Kidney (tissue), 13 donors: ENCODE measurements at regions not wholly inside any gene's neighbourhood (a gene's known extent, or its start where the extent isn't known, plus 50 kb on each side); places are given as distances from the start of the nearest gene placed in this dataset.

Experiments used
- DNase-seq, 5 donors: peaks; one replicate each; pipeline ENCODE4 v3.0.0-alpha.2; 2013 to 2020
- FAIRE-seq: peaks from 2 replicates; lab custom pipeline; 2012; peaks lifted over from hg19 to GRCh38; lab: Jason Lieb, UNC
- H3K27ac ChIP-seq, 2 donors: one replicate each; pipeline ENCODE4 v1.7.0; 2013; ENCODE audit warnings: low read depth in 2 of 2, low read length in 2 of 2, inconsistent platforms in 1 of 2
- H3K27me3 ChIP-seq: one replicate; pipeline ENCODE4 v1.7.1; 2013; ENCODE audit warnings: low read length, inconsistent platforms; ENCODE audit not compliant: control insufficient read depth, insufficient read depth
- H3K36me3 ChIP-seq, 3 donors: one replicate each; pipeline versions ENCODE4 v1.7.0 to v1.7.1; 2013; ENCODE audit warnings: low read length in 3 of 3, control low read depth in 1 of 3, inconsistent platforms in 1 of 3; ENCODE audit not compliant: insufficient read depth in 3 of 3, control insufficient read depth in 2 of 3
- H3K4me1 ChIP-seq, 3 donors: one replicate each; pipeline versions ENCODE4 v1.7.0 to v1.7.1; 2013; ENCODE audit warnings: low read length in 3 of 3, inconsistent platforms in 1 of 3, low read depth in 1 of 3; ENCODE audit not compliant: control insufficient read depth in 2 of 3, insufficient read depth in 2 of 3
- H3K4me3 ChIP-seq, 3 donors: one replicate each; pipeline versions ENCODE4 v1.7.0 to v1.8.1; 2013; ENCODE audit warnings: low read length in 3 of 3, control low read depth in 1 of 3, inconsistent platforms in 1 of 3
- H3K9ac ChIP-seq, 3 donors: one replicate each; pipeline versions ENCODE4 v1.7.0 to v1.7.1; 2013; ENCODE audit warnings: low read length in 3 of 3, control low read depth in 1 of 3, inconsistent platforms in 1 of 3
- H3K9me3 ChIP-seq, 3 donors: one replicate each; pipeline versions ENCODE4 v1.7.0 to v1.7.1; 2013; ENCODE audit warnings: low read length in 3 of 3, control low read depth in 1 of 3, inconsistent platforms in 1 of 3; ENCODE audit not compliant: control insufficient read depth in 2 of 3, insufficient read depth in 1 of 3
- intact Hi-C: fragments of 100-400 bp; cut with DNase I; formaldehyde crosslinking; loops from one replicate; pipeline ENCODE4 v1.11.1; 2022
- TF ChIP-seq, protein P1 (sequence below): IDR thresholded peaks from 3 replicates; pipeline ENCODE4 v1.5.1; 2012; ENCODE audit warnings: mild to moderate bottlenecking, moderate library complexity, borderline replicate concordance; ENCODE audit not compliant: insufficient read depth; ENCODE audit errors: extremely low read depth
- donor health status: control.
- donor health status: control.
- donor health status: control.
- donor health status: control.
- donor health status: control.
- donor health status: DM: yes; HTN: yes; CAD: no.
- donor health status: Normal renal cell carcinoma (clear cell type).

GRCh38 chr11:110990311-110990710, 255.2 kb upstream of the POU2AF2 start:
- no peak overlapping the region for H3K4me3 ChIP-seq
- no peaks in the 10 kb centered on the region for H3K36me3 ChIP-seq
- no peaks in the 10 kb centered on the region for H3K4me1 ChIP-seq
- TF ChIP-seq, protein P1, sequence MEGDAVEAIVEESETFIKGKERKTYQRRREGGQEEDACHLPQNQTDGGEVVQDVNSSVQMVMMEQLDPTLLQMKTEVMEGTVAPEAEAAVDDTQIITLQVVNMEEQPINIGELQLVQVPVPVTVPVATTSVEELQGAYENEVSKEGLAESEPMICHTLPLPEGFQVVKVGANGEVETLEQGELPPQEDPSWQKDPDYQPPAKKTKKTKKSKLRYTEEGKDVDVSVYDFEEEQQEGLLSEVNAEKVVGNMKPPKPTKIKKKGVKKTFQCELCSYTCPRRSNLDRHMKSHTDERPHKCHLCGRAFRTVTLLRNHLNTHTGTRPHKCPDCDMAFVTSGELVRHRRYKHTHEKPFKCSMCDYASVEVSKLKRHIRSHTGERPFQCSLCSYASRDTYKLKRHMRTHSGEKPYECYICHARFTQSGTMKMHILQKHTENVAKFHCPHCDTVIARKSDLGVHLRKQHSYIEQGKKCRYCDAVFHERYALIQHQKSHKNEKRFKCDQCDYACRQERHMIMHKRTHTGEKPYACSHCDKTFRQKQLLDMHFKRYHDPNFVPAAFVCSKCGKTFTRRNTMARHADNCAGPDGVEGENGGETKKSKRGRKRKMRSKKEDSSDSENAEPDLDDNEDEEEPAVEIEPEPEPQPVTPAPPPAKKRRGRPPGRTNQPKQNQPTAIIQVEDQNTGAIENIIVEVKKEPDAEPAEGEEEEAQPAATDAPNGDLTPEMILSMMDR: no peak
- no peak overlapping the region for H3K9ac ChIP-seq
- DNase-seq (no peak), FAIRE-seq (no peak)
- no peaks in the 10 kb centered on the region for H3K9me3 ChIP-seq
- H3K27me3 ChIP-seq: no peaks in the 10 kb centered on the region
- intact Hi-C loops: no loop called here
- no peak overlapping the region for H3K27ac ChIP-seq

DNA sequence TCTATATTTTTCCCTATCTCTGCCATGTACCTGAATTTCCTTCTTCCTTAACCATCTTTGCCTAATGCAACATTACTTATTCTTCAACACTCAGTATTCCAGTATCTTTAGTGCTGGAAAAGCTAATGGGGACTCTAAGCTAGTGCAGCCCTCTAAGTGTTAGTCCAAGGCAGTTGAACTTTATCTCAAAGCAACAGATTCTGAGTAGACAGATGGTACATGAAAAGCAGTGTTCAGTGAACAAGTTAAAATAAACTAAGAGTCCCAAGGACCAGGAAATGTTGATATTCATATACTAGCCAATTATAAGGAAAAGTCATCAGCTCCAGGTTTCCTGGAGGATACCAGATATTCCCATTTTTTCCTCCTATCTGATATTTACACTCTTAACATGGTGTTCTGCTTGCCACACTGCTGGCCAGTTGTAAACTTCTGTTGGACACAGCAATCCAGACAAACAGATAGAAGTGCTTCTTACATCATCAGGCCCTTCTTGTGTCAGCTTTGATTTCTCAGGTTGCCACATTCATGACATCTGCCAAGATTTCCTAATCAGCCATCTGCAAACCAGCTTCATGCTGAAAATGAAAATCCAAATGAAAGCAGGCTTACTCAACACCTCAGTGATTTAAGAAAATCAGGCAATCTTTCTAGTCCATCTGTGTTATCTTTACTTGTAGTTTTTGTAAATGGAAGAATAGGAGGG, 255.9 kb upstream of the POU2AF2 start:
- Histone ChIP-seq H3K27me3 (no peaks in the 10 kb centered on the region), H3K4me1 (no peaks in the 10 kb centered on the region), H3K9me3 (no peaks in the 10 kb centered on the region), H3K9ac (no peak overlapping the region), H3K36me3 (no peaks in the 10 kb centered on the region), H3K27ac (no peak overlapping the region), H3K4me3 (no peak overlapping the region)
- TF ChIP-seq, protein P1: no peak
- intact Hi-C loops: no loop called here
- FAIRE-seq (no peak), DNase-seq (no peak)

DNA sequence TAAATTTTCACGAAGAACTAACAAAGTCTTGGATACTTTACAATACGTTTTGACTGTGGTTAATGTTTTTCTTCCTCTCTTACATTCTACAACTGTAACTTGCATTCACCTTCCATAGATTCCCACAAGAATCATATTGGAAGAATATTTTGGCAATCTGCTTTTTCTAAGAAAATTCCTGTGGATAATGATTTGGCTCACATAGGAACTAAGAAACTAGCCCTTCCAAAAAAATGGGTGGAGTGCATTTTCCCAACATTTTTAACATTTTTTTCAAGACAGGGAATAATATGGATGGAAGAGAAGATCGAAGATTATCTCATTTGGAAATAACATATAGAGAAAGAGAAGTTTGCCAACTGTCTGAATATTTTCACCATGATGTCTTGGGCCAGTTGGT, 256.9 kb upstream of the POU2AF2 start:
- FAIRE-seq (no peak), DNase-seq (no peak)
- Histone ChIP-seq H3K27ac (no peak overlapping the region), H3K36me3 (no peaks in the 10 kb centered on the region), H3K4me3 (no peak overlapping the region), H3K27me3 (no peaks in the 10 kb centered on the region), H3K9me3 (no peaks in the 10 kb centered on the region), H3K4me1 (no peaks in the 10 kb centered on the region), H3K9ac (no peak overlapping the region)
- TF ChIP-seq, protein P1: no peak
- intact Hi-C loops: no loop called here

DNA sequence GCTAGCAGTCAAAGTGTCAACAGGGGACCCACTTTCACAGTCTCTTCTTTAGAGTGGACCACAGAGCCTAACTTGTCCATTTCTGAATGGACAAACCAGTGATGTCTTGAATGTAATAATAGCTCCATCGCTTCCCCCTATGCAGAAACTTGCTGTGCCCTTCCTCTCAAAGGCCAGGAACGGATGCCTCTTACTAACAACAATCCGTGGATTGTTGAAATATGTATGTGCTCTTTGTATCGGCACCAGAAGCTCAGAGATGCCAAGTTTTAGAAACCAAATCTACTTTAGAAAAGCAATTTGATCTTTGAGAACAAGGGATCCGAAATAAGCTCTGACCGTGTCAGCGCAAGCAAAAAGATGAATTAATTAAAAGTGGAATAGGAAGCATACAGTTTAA, 259.5 kb upstream of the POU2AF2 start:
- Histone ChIP-seq H3K4me3 (no peak overlapping the region), H3K36me3 (no peaks in the 10 kb centered on the region), H3K9me3 (no peaks in the 10 kb centered on the region), H3K27ac (no peak overlapping the region), H3K4me1 (no peaks in the 10 kb centered on the region), H3K27me3 (no peaks in the 10 kb centered on the region), H3K9ac (no peak overlapping the region)
- FAIRE-seq: no peak
- DNase-seq: no peak
- TF ChIP-seq, protein P1: no peak
- intact Hi-C loops: no loop called here
